Neuronal stem cell (in vitro differentiated cells): ENCODE measurements at regions not wholly inside any gene's neighbourhood (a gene's known extent, or its start where the extent isn't known, plus 50 kb on each side); places are given as distances from the start of the nearest gene placed in this dataset.

Experiments
- DNase-seq: peaks from one replicate; pipeline ENCODE4 v3.0.0-alpha.2; 2013; ENCODE audit warnings: low spot score
- H2AFZ ChIP-seq: one replicate; pipeline ENCODE4 v1.6.1; 2013; ENCODE audit warnings: mild to moderate bottlenecking, low read length, inconsistent platforms
- H2AK5ac ChIP-seq: 2 replicates; pipeline ENCODE4 v1.6.1; 2013; ENCODE audit warnings: low read depth, mild to moderate bottlenecking, inconsistent platforms, low read length, moderate library complexity, mixed read lengths
- H2BK120ac ChIP-seq: 2 replicates; pipeline ENCODE4 v1.6.1; 2013; ENCODE audit warnings: low read depth, mild to moderate bottlenecking, inconsistent platforms, low read length, moderate library complexity, mixed read lengths
- H2BK12ac ChIP-seq: one replicate; pipeline ENCODE4 v1.6.1; 2013; ENCODE audit warnings: low read length, inconsistent platforms
- H2BK15ac ChIP-seq: 2 replicates; pipeline ENCODE4 v1.6.1; 2013; ENCODE audit warnings: mild to moderate bottlenecking, low read length, inconsistent platforms, mixed read lengths
- H2BK5ac ChIP-seq: one replicate; pipeline ENCODE4 v1.6.1; 2013; ENCODE audit warnings: inconsistent platforms, mild to moderate bottlenecking, low read length, moderate library complexity
- H3K14ac ChIP-seq: one replicate; pipeline ENCODE4 v1.6.1; 2013; ENCODE audit warnings: low read length, inconsistent platforms
- H3K18ac ChIP-seq: 2 replicates; pipeline ENCODE4 v1.6.1; 2013; ENCODE audit warnings: low read length, inconsistent platforms
- H3K23ac ChIP-seq: 2 replicates; pipeline ENCODE4 v1.6.1; 2013; ENCODE audit warnings: low read depth, mild to moderate bottlenecking, mixed read lengths, low read length, inconsistent platforms; ENCODE audit not compliant: poor library complexity
- H3K27ac ChIP-seq: replicated peaks from 3 replicates; pipeline ENCODE4 v1.5.1; 2013; ENCODE audit warnings: low read length, inconsistent platforms
- H3K27me3 ChIP-seq, 3 experiments: 2 replicates each; pipeline ENCODE4 v1.6.1; 2013; ENCODE audit warnings: low read length in 3 of 3, mild to moderate bottlenecking in 2 of 3, inconsistent platforms in 1 of 3, low read depth in 1 of 3, mixed read lengths in 1 of 3, moderate library complexity in 1 of 3; ENCODE audit not compliant: control insufficient read depth in 3 of 3, insufficient read depth in 3 of 3
- H3K36me3 ChIP-seq, 2 donors: replicated peaks in 1 of 2; 2 replicates each; pipeline ENCODE4 v1.6.1; 2013; ENCODE audit warnings: low read length in 2 of 2; ENCODE audit not compliant: control insufficient read depth in 2 of 2, insufficient read depth in 2 of 2
- H3K4ac ChIP-seq: 2 replicates; pipeline ENCODE4 v1.6.1; 2013; ENCODE audit warnings: inconsistent platforms, mild to moderate bottlenecking, low read length, moderate library complexity
- H3K4me1 ChIP-seq, 2 donors: 1 replicate in 1 of 2; 2 replicates in 1 of 2; pipeline ENCODE4 v1.6.1; 2013; ENCODE audit warnings: low read length in 2 of 2, low read depth in 1 of 2; ENCODE audit not compliant: control insufficient read depth in 2 of 2, insufficient read depth in 1 of 2
- H3K4me2 ChIP-seq: one replicate; pipeline ENCODE4 v1.6.1; 2013; ENCODE audit warnings: mild to moderate bottlenecking, low read length, inconsistent platforms; ENCODE audit not compliant: insufficient read depth, poor library complexity, severe bottlenecking
- H3K4me3 ChIP-seq, 2 donors: 2 replicates each; pipeline ENCODE4 v1.5.1; 2013; ENCODE audit warnings: low read length in 2 of 2, mild to moderate bottlenecking in 2 of 2, inconsistent platforms in 1 of 2, moderate library complexity in 1 of 2
- H3K79me1 ChIP-seq: one replicate; pipeline ENCODE4 v1.6.1; 2013; ENCODE audit warnings: low read depth, mild to moderate bottlenecking, inconsistent platforms, low read length, moderate library complexity
- H3K9ac ChIP-seq: one replicate; pipeline ENCODE4 v1.6.1; 2013; ENCODE audit warnings: mild to moderate bottlenecking, low read depth, low read length, inconsistent platforms; ENCODE audit not compliant: poor library complexity
- H3K9me3 ChIP-seq, 2 donors: replicated peaks in 1 of 2; 2 replicates each; pipeline versions ENCODE3 to v1.6.1; 2013; ENCODE audit warnings: low read length in 2 of 2, mild to moderate bottlenecking in 2 of 2, inconsistent platforms in 1 of 2, low read depth in 1 of 2, mixed read lengths in 1 of 2, moderate library complexity in 1 of 2; ENCODE audit not compliant: control insufficient read depth in 2 of 2, insufficient read depth in 1 of 2
- H4K8ac ChIP-seq: one replicate; pipeline ENCODE4 v1.6.1; 2013; ENCODE audit warnings: low read depth, mild to moderate bottlenecking, inconsistent platforms, low read length, moderate library complexity
- H4K91ac ChIP-seq: one replicate; pipeline ENCODE4 v1.6.1; 2013; ENCODE audit warnings: low read length, low read depth, mild to moderate bottlenecking, inconsistent platforms; ENCODE audit not compliant: poor library complexity
- WGBS, 2 donors: extraction: QIAGEN DNeasy Blood & Tissue Kit; methylation state at CpG; one replicate each; pipeline ENCODE4 v1.1.7; 2013; ENCODE audit warnings: missing lambda C conversion rate in 2 of 2, mixed read lengths in 1 of 2; ENCODE audit not compliant: insufficient read length in 2 of 2, insufficient replicate concordance in 1 of 2; ENCODE audit errors: extremely low coverage in 2 of 2; 5-methylcytosine and 5-hydroxymethylcytosine counted together

- H2AFZ ChIP-seq, result peak overlapping the region; percentile 97
- H2BK5ac ChIP-seq, result no peak overlapping the region
- H3K18ac ChIP-seq, result peak overlapping the region; percentile 95
- H3K9me3 ChIP-seq, result no peaks in the 10 kb centered on the region
- H2BK12ac ChIP-seq, result no peak overlapping the region
- peaks cover 0 to 23% (median 0%) of the 10 kb centered on the region in 3 experiments for H3K27me3 ChIP-seq
- H2BK15ac ChIP-seq, result peak overlapping the region; percentile 58
- no peaks in the 10 kb centered on the region for H3K79me1 ChIP-seq
- H3K4ac ChIP-seq, result no peak overlapping the region
- no peak overlapping the region for H3K14ac ChIP-seq
- no CpG with 5 or more reads among the region's 84 CpGs for WGBS, 2 donors
- no peak overlapping the region for H4K8ac ChIP-seq
- H3K36me3 ChIP-seq, result no peaks in the 10 kb centered on the region
- H3K23ac ChIP-seq, result no peak overlapping the region
- peak overlapping the region; percentile 47 to 83 for H3K4me3 ChIP-seq
- no peak overlapping the region for H2AK5ac ChIP-seq
- H4K91ac ChIP-seq, result no peak overlapping the region
- no peak overlapping the region for H3K9ac ChIP-seq
- peak; percentile 31 for DNase-seq
- peak overlapping the region; percentile 66 for H3K4me2 ChIP-seq
- H3K4me1 ChIP-seq, result no peaks in the 10 kb centered on the region
- H2BK120ac ChIP-seq, result no peak overlapping the region
- H3K27ac ChIP-seq, result no peak overlapping the region
Observed at GRCh38 chr2:132038179-132038882, 123.4 kb downstream of the ANKRD30BL start.

- WGBS, 2 donors, result no CpG with 5 or more reads among the region's 53 CpGs
- H3K9ac ChIP-seq, result peak overlapping the region; percentile 60
- no peak overlapping the region for H3K27ac ChIP-seq
- H3K36me3 ChIP-seq, result no peaks in the 10 kb centered on the region
- no peak overlapping the region for H2BK12ac ChIP-seq
- peak overlapping the region; percentile 67 for H2BK15ac ChIP-seq
- no peaks in the 10 kb centered on the region for H3K4me1 ChIP-seq
- peak overlapping the region; percentile 43 for H4K8ac ChIP-seq
- H2AK5ac ChIP-seq, result no peak overlapping the region
- H2AFZ ChIP-seq, result peak overlapping the region; percentile 97
- peak overlapping the region; percentile 47 to 83 for H3K4me3 ChIP-seq
- no peak overlapping the region for H2BK120ac ChIP-seq
- no peak overlapping the region for H3K14ac ChIP-seq
- no peak overlapping the region for H3K4ac ChIP-seq
- peak overlapping the region; percentile 66 for H3K4me2 ChIP-seq
- H3K9me3 ChIP-seq, result no peaks in the 10 kb centered on the region
- peak overlapping the region; percentile 95 for H3K18ac ChIP-seq
- no peak overlapping the region for H3K23ac ChIP-seq
- H3K27me3 ChIP-seq, result peaks cover 0 to 23% (median 0%) of the 10 kb centered on the region in 3 experiments
- H4K91ac ChIP-seq, result no peak overlapping the region
- H2BK5ac ChIP-seq, result no peak overlapping the region
- DNase-seq, result peak; percentile 36
- no peaks in the 10 kb centered on the region for H3K79me1 ChIP-seq
Observed at GRCh38 chr2:132037527-132038178, 124.1 kb downstream of the ANKRD30BL start.

DNA sequence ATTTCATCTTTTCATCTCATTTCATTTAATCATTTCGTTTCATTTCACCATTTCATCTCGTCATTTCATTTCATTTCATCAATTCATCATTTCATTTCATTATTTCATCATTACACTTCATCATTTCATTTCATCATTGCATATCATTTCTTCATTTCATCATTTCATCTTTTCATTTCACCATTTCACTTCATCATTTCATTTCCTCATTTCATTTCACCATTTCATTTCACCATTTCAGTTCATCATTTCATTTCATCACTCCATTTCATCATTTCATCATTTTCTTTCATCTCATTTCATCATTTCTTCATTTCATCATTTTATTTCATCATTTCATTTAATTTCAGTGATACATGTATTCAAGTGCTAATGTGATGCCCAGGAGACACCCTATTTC, 127.1 kb downstream of the ANKRD30BL start:
- H3K36me3 ChIP-seq, result no peaks in the 10 kb centered on the region
- 100% methylated on average over 2 of the region's 2 CpGs for WGBS, 2 donors
- no peak overlapping the region for H3K4me3 ChIP-seq
- H2BK12ac ChIP-seq, result no peak overlapping the region
- no peak for DNase-seq
- H3K9me3 ChIP-seq, result no peaks in the 10 kb centered on the region
- no peak overlapping the region for H2BK15ac ChIP-seq
- H3K4me2 ChIP-seq, result no peak overlapping the region
- no peak overlapping the region for H2BK5ac ChIP-seq
- H3K14ac ChIP-seq, result no peak overlapping the region
- H4K91ac ChIP-seq, result no peak overlapping the region
- H3K27ac ChIP-seq, result no peak overlapping the region
- no peak overlapping the region for H3K9ac ChIP-seq
- no peaks in the 10 kb centered on the region for H3K4me1 ChIP-seq
- H4K8ac ChIP-seq, result no peak overlapping the region
- no peak overlapping the region for H3K23ac ChIP-seq
- no peak overlapping the region for H3K18ac ChIP-seq
- H3K79me1 ChIP-seq, result no peaks in the 10 kb centered on the region
- H3K4ac ChIP-seq, result no peak overlapping the region
- H2BK120ac ChIP-seq, result no peak overlapping the region
- H3K27me3 ChIP-seq, result peaks cover 0 to 19% (median 0%) of the 10 kb centered on the region in 3 experiments
- H2AFZ ChIP-seq, result no peak overlapping the region
- no peak overlapping the region for H2AK5ac ChIP-seq

DNA sequence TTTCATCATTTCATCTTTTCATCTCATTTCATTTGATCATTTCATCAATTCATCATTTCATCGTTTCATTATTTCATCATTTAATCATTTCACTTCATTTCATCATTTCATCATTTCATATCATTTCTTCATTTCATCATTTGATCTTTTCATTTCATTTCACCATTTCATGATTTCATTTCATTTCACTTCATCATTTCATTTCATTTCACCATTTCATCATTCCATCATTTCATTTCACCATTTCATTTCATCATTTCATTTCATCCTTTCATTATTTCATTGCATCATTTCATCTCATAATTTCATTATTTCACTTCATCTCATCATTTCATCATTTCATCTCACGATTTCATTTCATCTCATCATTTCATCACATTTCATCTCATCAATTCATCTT, 127.8 kb downstream of the ANKRD30BL start:
- WGBS, 2 donors, result 100% methylated on average over 1 to 2 of the region's 2 CpGs
- DNase-seq, result no peak
- Histone ChIP-seq H3K9me3 (no peaks in the 10 kb centered on the region), H3K27ac (no peak overlapping the region), H2AFZ (no peak overlapping the region), H3K4me3 (no peak overlapping the region), H2BK12ac (no peak overlapping the region), H4K8ac (no peak overlapping the region), H3K4ac (no peak overlapping the region), H3K14ac (no peak overlapping the region), H3K18ac (no peak overlapping the region), H2BK5ac (no peak overlapping the region), H3K27me3 (peaks cover 0 to 12% (median 0%) of the 10 kb centered on the region in 3 experiments), H2BK120ac (no peak overlapping the region), H3K4me2 (no peak overlapping the region), H2AK5ac (no peak overlapping the region), H4K91ac (no peak overlapping the region), H3K23ac (no peak overlapping the region), H3K36me3 (no peaks in the 10 kb centered on the region), H2BK15ac (no peak overlapping the region), H3K4me1 (no peaks in the 10 kb centered on the region), H3K79me1 (no peaks in the 10 kb centered on the region), H3K9ac (no peak overlapping the region)
